ENCODE measurements at regions not wholly inside any gene's neighbourhood (a gene's known extent, or its start where the extent isn't known, plus 50 kb on each side); places are given as distances from the start of the nearest gene placed in this dataset.
"Not testable (repeated sequence)": the region's sequence is repeated elsewhere in the genome, so short reads cannot be mapped to it uniquely, and the experiment has no call there.

DNA sequence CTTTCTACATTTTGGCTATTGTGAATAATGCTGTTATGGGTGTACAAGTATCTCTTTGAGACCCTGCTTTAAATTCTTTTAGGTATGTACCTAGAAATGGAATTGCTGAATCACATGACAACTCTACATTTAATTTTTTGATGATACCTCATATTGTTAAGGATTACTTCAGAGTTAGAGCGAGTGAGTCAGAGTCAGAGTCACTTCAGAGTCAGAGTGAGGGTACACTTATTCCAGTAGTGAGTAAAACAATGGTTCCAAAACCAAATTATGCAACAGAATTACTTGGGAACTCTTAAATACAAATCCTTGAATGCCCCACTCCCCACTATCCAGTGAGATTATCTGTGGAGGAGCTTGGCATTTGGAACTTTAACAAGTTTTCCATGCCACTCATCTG lies 50.3 kb upstream of the SNRK start:
- no peak for DNase-seq

DNA sequence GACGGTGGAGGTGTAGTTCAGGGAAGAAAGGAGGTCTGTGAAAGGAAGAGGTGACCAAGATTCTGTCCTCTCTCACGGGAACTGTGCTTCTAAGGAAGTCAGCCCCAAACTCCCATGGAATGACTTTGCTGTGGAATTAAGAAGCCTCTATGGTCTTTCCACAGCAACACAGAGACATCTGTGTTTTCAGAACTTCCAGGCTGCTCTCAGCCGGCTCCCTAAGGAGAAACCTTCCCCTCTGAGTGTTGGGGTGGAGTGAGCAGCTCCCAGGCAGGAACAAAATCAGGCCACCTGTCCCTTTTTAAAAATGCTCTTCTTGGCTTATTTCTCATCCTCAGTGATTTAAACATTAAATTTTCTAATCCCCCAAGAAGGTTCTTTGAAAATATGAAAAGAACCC lies 53.3 kb upstream of the SNRK start:
- no peak for DNase-seq

DNA sequence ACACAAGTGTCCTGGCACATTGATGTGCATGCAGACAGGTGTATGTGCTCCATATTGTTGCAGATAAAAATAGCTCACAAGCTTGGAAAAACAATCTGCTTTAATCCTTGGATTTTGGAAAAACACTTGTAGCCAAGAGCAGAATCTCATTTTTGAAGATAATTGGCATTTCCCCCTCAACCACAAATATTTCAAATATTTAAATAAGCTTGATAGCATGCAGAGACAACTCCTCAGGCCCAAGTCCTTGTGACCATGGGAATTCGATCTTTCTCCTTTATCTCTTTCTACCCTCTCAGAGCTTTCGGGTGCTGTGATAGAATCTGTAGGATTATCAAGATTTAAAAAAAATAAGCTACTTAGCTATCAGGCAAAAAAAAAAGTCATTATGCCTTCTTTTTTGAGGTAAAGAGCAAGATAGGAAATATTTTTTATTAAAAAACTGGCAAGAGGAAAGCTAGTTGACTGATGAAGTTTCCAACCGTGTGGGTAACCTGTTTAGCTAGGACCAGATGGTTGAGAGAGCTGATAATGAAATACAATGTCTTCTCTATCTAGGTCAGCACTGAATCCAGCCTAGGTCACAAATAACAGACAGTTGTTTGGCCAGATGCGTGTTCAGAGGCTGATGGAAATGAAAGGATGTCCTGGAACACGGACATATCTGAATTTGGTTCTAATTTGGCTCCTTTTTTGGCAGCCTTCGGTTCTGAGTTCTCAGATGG lies 54.9 kb upstream of the SNRK start:
- DNase-seq: no peak

DNA sequence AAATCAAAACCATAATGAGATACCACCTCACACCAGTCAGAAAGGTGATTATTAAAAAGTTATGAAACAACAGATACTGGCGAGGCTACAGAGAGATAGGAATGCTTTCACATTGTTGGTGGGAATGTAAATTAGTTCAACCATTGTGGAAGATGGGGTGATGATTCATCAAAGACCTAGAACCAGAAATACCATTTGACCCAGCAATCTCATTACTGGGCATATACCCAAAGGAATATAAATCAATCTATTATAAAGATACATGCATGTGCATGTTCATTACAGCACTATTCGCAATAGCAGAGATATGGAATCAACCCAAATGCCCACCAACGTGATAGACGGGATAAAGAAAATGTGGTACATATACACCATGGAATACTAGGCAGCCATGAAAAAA lies 56.5 kb upstream of the SNRK start:
- not testable (repeated sequence) for DNase-seq

DNA sequence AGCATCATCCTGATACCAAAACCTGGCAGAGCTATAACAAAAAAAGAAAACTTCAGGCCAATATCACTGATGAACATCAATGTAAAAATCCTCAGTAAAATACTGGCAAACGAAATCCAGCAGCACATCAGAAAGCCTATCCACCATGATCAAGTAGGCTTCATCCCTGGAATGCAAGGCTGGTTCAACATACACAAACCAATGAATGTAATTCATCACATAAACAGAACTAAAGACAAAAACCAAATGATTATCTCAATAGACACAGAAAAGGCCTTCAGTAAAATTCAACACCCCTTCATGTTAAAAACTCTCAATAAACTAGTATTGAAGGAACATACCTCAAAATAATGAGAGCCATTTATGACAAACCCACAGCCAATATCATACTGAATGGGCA lies 58.7 kb upstream of the SNRK start:
- not testable (repeated sequence) for DNase-seq

DNA sequence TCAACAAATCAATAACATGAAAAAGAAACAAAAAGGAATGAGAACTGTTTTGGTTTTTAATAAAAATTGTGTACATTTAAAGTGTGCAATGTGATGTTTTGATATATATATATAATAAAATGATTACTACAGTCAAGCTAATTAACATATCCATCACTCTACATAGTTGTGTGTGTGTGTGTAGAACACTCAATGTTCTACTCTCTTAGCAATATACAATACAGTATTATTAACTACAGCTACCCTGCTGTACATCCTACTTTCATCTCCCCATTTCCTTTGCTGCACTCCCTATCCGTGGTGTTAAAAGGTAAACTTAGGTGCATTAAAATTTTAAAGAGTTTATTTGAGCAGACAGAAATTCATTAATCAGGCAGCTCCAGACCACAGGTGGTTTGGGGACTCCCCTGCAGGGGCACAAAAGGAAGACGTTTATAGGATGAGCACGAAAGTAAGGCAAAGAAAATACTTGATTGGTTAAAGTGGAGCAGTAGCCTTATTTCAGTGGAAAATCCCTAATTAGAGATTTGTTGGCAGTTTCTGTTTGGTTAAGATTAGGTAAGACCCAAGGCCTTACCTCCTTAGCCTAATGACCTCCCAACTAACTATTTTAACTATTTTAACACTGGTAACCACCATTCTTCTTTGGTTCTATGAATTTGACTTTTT lies 61.8 kb upstream of the SNRK start:
- DNase-seq: no peak

DNA sequence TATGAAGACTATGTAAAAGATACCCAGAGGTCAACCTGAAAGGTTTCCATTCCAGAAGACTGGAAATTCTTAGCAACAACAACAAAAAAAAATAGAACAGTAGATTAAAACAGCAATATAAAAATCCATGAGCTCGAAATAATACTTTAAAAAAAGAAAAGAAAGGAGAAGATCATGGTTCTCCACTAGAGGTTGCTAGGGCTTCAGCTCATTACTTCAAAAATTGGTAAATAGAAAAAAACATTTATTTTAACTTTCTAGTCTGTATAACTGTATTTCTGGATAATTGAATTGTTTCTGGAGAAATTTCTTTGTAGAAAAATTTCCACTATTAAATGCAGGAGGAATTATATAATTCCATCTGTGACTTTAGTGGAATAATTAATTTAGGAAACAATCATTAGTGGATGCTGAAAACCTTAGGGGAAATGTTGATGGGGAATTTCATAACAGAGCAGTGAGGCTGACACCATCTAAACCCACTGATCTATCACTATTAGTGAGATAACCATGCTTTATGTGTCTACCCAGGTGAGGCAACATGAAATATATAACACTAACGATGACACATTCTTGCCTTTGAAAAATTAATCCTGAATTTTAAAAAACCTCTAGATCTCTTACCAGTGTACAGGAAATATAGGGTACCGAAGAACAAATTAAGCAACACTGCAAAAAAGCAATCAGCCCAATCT lies 62.5 kb upstream of the SNRK start:
- DNase-seq: no peak

DNA sequence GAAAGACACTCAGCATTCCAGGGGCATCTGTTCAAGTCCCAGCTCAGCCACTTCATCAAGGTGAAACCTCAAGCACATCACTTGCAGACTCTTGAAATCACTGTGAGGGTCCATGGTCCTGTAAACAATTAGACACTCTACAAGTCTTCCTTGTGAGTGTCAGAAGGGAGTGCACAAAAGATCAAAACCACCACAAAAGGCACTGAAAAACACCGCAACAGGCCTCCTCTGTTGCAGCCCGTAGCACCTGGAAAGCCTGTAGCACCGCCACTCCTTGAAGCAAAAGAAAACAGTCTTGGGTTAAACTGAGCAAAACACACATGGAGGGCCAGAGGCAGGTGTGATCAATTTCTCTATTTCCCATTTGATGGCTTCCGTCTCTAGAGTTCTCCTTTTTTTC lies 63.8 kb upstream of the SNRK start:
- no peak for DNase-seq

DNA sequence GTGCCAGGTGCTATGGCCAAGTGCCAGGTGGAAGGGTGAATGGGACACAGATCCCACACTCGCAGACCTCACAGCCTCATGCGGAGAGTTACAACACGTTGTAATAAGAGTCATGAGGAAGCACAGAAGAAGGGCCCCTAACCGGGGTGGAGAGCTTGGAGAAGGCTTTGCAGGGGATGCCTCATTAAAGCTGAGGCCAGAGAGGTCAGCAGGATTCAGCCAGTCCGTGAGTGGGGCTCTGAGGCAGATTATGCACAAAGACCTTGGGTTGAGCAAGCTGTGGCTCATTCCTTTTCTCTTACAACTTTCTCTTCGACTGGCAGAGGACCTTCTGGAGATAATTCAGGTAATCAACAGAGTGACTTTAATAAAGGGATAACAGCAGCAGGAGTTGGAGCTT lies 65.3 kb upstream of the SNRK start:
- no peak for DNase-seq

DNA sequence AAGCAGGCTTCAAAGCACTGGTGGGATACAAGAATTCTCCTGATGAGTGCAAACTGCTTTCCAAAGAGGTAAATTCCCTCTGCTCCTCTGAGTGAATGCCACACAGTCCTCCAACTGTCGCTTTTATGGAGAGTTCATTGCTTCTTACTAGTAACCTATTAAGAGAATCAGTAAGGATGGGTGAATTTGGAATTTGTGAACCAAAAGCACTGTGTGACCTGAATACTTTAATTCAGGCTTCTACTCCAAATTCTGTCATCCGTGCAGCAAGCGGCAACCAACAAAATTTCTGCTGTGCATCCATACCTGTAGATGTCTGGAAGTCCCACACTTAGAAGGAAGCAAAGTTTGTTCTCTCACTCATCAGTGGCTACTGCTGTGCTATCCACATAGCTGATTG lies 66.7 kb upstream of the SNRK start:
- DNase-seq: no peak

DNA sequence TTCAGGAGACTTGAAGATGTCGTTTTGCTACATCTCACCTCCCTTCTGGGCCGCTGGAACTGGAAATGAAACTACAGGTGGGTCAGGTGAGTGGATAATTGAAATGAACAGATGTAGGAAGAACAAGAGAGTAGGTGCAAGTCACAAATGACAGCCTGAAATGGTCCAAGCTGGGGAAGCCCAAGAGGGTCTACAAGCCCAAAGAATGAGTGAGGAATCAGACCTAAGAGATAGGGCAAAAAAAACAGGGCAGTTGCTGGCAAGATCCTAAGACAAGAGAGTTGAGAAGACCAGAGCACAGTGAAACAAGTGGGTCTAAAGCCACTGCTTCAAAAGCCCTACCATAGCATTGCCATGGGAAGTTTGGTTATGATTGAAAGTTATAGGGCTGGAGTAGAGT lies 67.4 kb upstream of the SNRK start:
- DNase-seq: no peak

DNA sequence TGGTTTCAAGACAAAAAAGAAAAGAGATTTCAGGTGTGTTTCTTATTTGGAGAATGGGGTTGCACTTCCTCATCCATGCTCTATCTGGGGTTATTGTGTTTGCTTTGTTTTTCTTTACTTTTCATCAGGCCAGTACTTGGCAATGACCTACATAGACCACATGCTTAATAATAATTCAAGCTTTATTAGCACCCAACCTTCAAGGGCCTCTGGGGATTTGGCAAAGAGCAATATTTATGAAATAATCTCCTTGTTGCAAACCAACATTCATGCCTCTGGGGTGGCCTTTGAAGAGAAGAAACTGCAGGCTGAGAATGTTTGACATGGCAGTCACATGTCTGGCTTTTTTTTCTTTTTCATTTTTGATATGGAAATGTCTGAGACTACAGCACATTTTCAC lies 68.2 kb upstream of the SNRK start:
- no peak for DNase-seq

DNA sequence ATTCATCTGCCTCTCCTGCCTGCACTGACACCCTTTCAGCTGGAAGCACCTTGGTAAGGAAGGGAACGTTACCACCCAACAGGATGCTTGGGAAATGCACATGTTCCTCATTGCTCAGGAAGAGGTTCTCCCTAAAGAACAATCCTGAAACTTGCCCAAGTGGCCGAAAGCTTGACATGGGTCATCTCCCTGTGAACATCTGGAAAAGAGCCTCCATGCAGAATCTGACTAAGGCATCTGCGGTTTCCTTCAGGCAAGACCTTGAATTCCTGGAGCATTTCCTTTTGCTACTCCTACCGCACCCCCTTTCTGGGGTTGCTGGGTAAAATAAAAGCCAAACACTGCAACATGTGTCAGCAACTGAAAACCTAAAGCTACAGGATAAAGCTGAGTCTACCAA lies 68.7 kb upstream of the SNRK start:
- DNase-seq: no peak

DNA sequence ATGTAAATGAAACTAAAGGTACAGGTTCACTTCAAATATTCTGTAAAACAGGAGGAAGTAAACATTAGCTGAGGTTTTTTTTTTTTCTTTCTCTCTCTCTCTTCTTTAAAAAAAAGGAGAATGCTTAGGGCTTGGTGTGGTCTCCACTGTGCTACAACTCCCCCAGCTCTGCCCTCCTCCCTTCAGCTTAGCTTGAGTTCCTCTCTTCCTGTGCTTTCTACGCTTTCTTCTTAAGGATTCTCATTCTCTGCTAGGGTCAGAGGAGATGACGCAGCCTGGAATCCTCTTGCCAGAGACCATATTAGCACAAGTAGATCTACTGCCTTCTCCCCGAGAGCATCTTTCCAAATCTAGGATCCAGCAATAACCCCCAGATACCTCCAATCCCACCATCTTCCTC lies 69.1 kb upstream of the SNRK start:
- no peak for DNase-seq

DNA sequence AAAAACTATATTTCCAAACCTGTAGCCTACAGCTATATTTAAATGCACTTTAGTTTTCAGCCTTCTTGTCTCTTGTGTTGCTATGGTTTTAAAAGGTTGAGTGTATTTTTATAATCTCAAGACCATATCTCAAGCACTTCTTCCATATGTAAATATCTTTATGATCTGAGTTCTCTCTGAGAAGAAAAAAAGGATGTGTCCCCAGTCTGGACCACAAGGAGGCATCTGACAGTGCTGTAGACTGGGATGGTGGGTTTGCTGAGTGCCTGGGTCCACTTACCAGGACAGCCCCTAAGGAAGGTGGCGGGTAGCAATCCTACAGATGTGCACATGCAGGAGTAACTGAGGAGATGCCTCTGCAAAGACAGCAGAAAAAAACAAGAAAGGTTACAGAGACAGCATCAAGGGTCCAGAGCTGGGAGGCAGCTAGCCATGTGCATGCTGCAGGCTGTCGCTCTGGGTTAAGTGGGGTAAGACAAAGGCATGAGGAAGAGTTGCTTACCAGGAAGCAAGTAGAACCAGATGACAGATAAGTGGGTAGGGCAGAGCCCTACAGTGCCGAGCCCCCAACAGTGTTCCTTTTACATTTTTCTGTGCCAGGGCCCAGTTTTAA lies 70.6 kb upstream of the SNRK start:
- DNase-seq: no peak

DNA sequence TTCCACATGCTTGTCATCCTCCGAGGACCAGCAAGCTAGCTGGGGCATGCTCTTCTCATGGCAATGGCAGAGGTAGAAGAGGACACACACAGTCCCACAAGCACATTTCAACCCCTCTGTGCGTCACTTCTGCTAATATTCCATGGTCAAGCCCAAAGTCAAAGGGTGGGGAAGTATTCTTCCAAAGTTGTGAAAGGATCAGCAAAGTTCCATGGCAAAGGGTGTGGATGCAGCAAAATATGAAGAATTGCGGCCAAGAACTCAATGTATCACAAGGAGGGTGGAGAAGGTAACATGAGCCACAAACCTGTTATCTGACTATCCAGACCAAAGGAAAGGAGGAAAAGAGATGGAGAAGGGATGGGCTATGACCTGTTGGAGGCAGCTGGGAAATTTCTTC lies 71.2 kb upstream of the SNRK start:
- no peak for DNase-seq

DNA sequence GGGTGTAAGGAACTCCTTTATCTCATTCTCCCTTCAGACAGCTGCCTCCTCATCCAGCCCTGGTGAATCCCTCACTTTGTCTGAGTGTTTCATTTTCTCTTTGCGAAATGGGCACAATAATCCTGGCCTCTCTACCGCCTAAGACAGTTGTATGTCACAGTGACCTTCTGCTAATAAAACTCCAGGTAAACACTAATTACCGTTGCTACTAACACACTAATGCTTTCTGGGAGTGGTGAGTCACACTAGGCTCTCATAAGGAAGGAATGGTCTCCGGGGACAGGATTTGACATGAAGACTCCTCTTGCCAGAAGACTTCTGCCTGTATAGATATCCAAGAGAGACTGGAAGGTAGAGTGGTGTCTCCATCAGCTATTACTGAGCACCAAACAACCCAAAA lies 71.7 kb upstream of the SNRK start:
- DNase-seq: no peak

DNA sequence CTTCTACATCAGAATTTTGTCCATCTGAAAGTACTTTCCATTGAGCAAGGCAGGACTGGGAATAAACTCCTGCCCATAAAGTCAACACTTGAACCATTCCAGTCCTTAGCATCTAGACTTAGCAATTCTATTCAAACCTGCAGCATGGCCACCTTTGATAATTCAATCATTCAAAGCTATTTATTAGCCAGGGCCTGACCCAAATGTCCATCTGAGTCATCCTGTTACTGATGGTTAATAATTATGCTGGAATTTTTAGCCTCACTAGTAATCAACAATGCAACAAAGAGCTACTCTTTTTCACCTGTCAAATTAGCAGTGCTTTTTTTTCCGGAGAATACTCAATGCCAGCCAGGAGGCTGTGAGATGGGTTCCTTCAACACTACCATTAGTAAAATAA lies 72.7 kb upstream of the SNRK start:
- DNase-seq: no peak

DNA sequence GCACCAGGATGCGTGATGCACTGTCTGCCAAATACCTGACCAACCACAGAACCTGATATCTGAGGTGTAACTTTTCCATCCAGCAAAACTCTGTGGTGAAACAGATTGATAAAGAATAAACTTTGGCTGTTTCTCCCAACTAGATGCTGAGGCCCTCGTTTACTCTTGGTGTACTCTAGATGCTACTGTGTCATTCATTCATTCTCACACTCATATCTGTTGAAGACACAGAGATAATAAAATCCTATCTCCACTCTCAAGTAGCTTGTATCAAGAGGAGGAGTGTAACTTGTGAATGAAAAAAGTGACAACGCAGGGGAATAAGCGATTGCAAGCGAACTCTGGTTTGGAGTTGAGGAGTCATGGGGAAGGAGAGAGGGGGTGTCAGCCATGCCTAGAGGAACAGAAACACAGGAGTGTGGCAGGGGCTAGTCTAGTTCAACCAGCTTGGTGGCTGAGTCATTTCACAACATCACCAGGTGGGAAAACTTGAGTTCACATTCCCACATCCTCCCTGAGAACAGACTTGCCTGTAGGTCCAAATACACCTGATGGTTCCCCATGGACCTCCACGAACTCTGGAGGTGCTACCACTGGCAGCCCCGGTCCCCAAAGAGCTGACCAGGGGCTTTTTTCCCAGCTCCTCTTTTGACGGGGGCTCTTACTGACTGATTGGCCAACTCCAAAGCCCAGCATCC lies 73.3 kb upstream of the SNRK start:
- DNase-seq: no peak

DNA sequence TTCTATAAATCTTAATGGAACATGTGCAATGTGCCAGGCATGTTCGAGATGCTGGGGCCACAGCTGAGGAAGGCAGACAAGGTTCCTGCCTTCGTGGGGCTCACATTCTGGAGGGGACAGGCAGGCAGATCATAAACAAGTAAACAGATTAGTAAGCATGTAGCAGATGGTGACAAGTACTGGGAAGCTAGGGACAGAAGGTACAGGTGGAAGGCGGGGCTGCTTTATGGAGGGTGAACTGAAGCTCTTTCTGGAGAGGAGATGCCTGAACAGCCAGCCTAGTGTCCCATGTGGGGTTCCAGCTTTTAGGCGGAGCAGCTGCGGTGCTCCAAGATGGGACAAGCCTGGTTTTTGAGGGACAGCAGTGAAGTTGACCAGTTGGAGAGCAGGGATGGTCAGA lies 74.7 kb upstream of the SNRK start:
- DNase-seq: no peak

DNA sequence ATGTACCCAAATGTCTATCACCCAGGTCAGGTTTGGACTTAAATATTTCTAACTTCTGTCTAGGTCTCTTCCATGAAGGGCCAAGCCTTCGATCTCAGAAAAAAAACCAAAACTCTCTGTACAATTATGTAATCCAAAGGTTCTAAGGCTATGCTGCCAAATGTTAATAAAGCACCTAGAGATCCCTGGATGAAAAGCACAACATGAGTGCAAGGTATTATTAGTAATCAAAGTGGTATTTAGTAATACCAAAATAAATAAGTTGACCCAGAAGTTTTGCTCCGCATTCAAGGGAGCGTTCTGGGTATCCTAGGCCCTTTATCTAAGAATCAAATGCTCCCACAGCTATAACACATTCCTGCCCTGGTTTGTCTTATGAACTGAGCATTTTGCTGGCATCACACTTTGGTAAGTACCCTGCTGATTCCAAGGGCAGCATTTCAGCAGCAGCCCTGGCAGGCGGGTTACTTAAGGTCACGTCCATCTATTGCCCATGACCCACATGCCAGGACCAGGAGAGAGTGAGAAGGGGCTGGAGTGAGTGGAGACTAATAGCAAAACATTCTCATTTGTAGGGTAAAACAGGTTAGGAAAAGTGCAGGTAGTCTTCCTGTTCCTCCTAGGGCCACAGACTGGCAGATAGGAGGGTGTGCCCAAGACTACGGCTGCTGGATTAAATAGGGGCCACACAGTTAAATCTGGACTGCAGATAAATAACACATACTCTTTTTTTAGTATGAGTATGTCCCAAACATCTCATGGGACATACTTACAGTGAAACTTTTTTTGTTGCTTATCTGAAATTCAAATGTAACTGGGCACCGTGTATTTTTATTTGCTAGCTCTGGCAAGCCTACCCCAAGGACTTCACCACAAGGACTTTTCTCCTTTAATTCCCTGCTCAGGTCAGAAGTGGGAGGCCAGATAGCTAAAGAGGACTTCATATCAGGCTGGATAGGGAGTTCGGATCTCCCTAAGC lies 76.0 kb upstream of the SNRK start:
- no peak for DNase-seq

DNA sequence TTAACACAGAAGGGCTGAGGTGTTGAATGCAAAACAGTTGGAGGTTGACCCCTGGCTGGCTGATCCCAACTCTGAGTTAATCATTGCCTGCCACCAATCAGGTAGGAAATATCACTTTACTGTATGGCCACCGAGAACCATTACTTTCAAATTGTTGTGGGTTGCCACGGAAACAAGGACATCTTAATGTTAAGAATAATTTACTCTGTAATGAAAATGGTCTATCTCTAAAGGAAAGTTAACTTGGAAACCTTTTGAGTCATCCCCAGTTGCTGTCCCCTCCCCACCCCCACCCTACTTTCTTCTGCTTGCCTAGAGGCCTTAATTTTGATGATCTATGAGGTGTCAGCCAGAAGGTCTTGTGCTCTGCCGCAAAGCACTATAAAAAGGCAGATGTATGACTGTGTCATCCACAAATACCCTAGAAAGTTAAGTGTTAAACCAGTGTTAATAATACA lies 78.7 kb upstream of the SNRK start:
- no peak for DNase-seq
